ENCODE measurements at regions not wholly inside any gene's neighbourhood (a gene's known extent, or its start where the extent isn't known, plus 50 kb on each side); places are given as distances from the start of the nearest gene placed in this dataset.
"Not testable (repeated sequence)": the region's sequence is repeated elsewhere in the genome, so short reads cannot be mapped to it uniquely, and the experiment has no call there.

- DNase-seq: no peak
These were observed 286.4 kb downstream of the PRDM5 start for GRCh38 chr4:120636120-120636630.

DNA sequence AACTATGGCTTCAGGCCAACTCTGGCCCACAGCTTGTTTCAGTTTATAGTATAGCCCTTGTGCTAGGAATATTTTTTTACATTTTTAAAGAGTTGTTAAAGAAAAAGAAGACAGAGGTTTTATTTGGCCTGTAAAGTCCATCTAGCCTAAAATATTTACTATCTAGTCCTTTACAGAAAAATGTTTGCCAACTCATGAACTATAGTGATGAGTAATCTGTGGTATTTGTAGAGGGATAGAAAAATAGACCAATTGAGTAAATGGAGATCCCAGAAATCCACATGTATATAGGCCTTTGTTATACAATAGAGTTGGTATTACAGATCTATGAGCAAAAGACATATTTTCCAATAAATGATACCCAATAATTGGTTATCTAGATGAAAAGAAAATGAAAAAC lies 288.7 kb downstream of the PRDM5 start:
- no peak for DNase-seq

DNA sequence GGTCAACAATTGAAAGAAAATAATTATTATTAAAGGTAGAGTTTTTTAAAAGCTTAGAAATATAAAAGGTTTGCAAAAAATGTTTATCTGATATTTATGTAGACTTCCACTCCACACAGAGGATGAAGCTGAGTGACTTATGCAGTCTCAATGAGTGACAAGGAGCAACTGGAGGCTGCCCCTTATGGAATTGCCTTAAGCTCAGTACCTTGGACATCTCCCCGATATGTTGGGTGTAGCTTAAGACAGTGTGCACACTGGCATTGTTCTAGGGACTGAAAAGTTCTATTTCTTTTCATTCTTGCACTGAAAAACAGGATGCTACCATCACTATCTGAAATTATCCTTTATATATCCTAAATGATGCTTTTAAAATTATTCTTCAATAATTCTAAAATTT lies 292.1 kb downstream of the PRDM5 start:
- no peak for DNase-seq

DNA sequence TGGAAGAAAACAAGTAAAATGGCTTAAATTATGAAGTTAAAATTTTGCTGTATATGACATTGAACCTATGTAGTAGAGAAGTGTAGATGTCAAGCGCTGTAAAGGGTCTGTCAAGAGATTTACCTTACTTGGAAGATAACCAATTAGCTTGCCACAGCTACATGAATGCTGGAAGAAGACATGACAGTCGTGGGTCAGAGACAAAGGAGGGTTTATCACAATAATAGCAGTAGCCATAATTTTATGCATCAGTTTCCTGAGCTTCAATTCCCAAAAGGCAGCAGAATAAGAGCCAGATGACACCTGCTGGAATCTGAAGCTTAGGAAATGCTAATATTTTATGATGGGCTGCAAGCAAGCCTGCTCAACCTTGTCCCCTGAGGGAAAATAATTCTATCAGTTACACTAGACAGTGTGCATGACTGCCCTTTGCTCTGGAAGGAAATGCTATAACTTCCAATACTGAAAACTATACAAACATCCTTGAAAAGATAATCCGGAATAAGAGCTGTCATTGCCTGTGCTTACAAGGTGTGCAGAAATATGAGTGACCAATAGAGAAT lies 292.9 kb downstream of the PRDM5 start:
- no peak for DNase-seq

DNA sequence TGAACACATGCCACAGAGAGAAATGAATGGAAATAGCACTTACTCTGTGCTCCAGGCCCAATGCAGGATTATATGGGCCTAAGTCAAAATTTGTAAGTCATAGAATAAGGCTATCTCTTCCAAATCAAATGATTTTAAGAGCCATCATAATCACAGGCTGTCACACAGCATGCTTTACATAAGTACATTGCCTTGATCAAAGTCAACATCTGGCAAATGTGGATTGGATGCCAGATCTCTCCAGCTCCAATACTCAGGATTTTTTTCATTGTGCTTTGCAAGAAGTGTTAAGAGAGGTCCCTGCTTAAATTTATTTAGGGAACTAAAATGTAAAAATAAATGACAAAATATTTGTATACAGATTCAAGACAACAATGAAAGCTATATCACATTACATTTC lies 299.9 kb downstream of the PRDM5 start:
- no peak for DNase-seq

GRCh38 chr4:120617171-120617570 lies 305.4 kb downstream of the PRDM5 start:
- DNase-seq: no peak

DNA sequence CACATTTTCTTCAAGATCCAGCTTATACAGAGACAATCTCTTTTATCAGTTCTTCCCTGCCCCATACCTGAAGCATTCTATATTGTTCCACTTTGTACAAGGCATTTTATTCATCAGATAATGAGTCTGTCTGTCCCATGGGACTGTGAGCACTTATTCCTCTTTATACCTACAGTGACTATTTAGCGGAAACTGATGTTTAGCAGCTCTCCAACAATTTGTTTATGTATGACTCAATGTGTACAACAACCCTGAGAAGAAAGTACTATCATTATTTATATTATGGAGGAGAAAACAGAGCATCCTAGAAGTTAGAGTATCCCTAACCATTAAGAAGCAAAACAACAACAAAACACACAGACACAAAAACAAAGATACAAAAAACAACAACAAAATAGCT lies 306.5 kb downstream of the PRDM5 start:
- DNase-seq: no peak

- no peak for DNase-seq
These were observed 308.7 kb downstream of the PRDM5 start for GRCh38 chr4:120613778-120614177.

GRCh38 chr4:120611092-120611491 lies 311.4 kb downstream of the PRDM5 start:
- no peak for DNase-seq

GRCh38 chr4:120591038-120591437 lies 331.5 kb downstream of the PRDM5 start:
- DNase-seq: no peak

DNA sequence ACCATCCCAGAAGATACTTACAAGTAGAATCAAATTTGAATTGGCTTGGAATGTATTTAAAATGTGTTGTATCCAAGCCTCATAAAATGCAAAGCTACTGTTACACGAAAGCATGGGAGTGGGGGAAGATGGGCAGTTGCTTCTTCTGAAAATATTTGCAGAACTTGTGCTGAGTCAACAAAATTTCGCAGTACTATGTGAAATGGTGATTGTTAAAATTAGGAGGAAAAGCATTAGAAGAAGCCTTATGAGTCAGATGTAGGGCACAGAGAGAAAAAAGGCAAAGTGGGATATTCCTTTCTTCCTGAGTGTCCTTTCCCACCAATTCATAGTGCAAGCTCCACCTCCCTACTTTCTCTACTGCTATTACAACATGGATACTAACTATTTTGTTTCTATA lies 332.7 kb downstream of the PRDM5 start:
- no peak for DNase-seq

DNA sequence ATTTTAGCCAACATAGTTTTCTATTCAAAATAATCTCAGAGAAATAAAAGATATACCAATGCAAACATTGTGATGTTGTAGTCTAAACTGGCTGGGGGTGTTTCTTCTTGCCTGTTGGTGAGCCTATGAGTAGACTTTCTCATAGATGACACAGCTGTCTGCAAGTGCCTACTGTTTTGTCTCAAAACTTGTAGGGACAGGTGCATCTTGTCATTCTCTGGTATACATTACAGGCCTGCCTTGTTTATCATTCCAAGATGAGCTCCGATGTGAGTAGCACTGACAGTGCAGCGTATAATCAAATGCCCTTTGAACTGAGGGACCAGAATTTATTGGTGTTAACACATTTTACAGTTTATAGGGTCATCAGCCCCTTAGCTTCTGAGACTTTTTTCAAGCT lies 353.8 kb downstream of the PRDM5 start:
- DNase-seq: no peak

DNA sequence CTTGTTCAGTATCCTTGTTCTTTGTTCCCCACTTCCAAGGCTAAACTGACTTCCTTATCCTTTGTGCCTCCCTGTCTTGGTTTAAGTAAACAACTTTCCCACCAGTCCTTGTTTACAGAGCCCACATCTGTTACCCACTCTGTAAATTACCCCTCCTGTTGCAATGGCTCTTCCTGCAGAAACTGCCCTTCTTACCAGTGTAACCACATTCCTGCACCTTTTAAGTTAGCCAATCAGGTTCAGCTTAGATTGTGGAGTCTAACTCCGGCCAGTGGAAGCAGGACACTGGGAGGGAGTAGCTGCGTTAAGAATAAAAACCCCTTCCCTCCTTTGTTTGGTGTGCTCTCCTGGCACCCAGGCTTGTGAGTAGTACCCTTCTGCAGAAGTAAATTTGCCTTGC lies 360.9 kb downstream of the PRDM5 start:
- no peak for DNase-seq

GRCh38 chr4:120557372-120557771 lies 365.2 kb downstream of the PRDM5 start:
- DNase-seq: no peak

DNA sequence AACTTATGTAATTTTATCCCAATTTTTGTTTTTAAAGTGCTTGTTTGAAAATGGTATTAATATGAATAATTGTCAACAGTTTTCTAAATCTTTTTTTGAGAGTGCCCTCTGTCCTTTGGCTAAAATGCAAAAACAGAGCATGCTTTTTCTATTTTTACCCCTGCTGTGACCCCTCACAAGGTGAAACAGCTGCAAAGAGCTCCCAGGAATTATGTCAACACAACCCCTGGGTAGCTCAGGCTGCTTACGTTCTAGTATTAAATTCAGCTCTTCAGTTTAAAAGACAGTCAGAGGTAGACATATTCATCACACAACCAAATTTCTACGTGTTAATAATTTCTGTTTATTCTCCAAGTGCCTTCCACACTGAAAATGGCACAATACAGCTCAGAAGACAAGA lies 367.5 kb downstream of the PRDM5 start:
- DNase-seq: no peak

GRCh38 chr4:120554086-120554485 lies 368.4 kb downstream of the PRDM5 start:
- no peak for DNase-seq

- DNase-seq: not testable (repeated sequence)
These were observed 371.8 kb downstream of the PRDM5 start for GRCh38 chr4:120550624-120551220.

DNA sequence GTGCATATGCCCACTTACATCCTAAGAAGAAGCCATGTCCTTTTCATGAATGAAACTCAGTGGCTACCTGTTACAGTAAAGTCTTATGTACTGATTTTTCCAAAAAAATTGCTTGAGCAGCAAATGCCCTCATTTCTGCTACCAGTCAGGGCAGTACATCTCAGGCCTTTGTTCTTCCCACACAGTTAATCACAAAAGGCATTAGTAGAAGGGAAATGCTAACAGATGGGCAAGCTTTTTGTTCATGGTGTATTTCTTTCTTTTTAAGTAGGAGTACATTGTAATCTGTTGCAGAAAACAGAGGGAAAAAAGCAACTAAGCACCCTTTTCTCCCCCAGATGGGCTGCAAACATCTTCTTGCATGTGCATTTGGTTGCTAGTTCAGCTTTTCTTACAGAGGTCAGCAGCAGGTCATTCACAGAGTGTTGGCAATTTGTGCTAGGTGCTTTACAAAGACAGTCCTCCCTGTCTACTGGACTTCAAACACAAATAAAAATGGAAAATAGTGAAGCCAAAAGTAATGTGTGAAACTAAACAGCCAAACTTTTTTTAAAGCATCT lies 373.4 kb downstream of the PRDM5 start:
- DNase-seq: no peak

GRCh38 chr4:120545391-120545790 lies 377.1 kb downstream of the PRDM5 start:
- DNase-seq: no peak

- no peak for DNase-seq
These were observed 377.7 kb downstream of the PRDM5 start for GRCh38 chr4:120544838-120545237.

GRCh38 chr4:120540625-120541024 lies 381.9 kb downstream of the PRDM5 start:
- no peak for DNase-seq

DNA sequence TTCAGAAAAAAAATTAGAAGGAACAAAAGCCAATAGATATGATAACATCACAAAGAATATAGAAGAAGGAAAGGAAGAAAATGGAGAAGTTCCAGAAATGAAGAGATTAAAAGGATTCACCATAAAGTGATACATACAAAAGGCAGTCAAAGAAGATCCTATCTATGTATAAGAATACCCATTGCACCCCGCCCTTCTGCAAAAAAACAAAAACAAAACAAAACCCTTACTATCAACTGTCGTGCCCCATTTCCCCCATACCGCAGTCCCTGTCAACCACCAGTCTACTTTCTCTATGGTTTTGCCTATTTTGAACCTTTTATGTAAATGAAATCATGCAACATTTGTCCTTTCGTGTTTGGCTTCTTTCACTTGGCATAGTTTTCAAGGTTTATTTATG lies 385.6 kb downstream of the PRDM5 start:
- no peak for DNase-seq

- DNase-seq: no peak
These were observed 394.1 kb downstream of the PRDM5 start for GRCh38 chr4:120528428-120528827.

DNA sequence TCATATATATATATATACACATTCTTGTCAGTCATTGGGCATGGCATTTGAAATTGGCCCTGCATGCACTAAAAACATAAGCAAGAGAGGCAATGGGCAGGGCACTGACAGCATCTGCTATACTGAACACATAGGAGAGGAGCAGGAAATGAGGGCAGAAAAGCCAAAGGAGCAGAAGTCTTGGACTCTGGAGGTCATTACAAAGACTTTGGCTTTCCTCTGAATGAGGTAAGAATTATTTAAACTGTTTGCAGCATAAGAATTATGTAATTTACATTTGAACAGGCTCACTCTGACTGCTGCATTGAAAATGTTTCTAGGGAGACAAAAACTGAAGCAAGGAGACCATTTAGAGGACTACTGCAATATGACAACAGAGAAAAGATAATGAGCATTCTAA lies 396.5 kb downstream of the PRDM5 start:
- no peak for DNase-seq

- DNase-seq: no peak
These were observed 397.4 kb downstream of the PRDM5 start for GRCh38 chr4:120525106-120525505.
